AG10803 (cell line): ENCODE measurements at regions not wholly inside any gene's neighbourhood (a gene's known extent, or its start where the extent isn't known, plus 50 kb on each side); places are given as distances from the start of the nearest gene placed in this dataset.

ENCODE experiments used
- DNase-seq: peaks from one replicate; pipeline ENCODE4 v3.0.0; 2010; ENCODE audit warnings: low read depth
- H3K4me3 ChIP-seq: 2 replicates; pipeline ENCODE4 v1.5.1; 2011; ENCODE audit warnings: mild to moderate bottlenecking, low read length, control low read depth
- TF ChIP-seq, protein P1 (sequence below): conservative IDR thresholded peaks from 2 replicates; pipeline ENCODE4 v1.5.1; 2011; ENCODE audit warnings: mild to moderate bottlenecking, low read length, control low read depth, inconsistent platforms

DNA sequence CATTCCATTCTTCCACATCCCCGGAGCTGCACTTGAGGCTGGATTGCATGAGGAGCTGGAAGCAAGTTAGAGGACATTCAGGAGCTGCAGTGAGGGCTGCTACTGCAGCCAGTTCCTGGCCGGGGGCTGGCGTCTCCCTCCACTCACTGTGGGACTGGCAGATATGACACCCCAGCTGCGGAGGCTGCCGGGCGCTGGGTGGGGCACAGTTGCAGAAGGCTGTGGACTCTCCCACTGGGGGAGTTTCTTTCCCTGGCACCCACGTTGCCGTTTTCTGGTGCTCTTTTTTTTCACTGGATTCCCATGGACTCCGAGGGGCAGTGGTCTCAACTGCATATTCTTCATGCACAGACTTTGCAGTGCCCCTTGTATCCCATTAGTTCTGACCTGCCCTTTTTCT lies 351.1 kb upstream of the AJAP1 start:
- no peak for DNase-seq
- TF ChIP-seq, protein P1, sequence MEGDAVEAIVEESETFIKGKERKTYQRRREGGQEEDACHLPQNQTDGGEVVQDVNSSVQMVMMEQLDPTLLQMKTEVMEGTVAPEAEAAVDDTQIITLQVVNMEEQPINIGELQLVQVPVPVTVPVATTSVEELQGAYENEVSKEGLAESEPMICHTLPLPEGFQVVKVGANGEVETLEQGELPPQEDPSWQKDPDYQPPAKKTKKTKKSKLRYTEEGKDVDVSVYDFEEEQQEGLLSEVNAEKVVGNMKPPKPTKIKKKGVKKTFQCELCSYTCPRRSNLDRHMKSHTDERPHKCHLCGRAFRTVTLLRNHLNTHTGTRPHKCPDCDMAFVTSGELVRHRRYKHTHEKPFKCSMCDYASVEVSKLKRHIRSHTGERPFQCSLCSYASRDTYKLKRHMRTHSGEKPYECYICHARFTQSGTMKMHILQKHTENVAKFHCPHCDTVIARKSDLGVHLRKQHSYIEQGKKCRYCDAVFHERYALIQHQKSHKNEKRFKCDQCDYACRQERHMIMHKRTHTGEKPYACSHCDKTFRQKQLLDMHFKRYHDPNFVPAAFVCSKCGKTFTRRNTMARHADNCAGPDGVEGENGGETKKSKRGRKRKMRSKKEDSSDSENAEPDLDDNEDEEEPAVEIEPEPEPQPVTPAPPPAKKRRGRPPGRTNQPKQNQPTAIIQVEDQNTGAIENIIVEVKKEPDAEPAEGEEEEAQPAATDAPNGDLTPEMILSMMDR: no peak
- H3K4me3 ChIP-seq: no peak overlapping the region

DNA sequence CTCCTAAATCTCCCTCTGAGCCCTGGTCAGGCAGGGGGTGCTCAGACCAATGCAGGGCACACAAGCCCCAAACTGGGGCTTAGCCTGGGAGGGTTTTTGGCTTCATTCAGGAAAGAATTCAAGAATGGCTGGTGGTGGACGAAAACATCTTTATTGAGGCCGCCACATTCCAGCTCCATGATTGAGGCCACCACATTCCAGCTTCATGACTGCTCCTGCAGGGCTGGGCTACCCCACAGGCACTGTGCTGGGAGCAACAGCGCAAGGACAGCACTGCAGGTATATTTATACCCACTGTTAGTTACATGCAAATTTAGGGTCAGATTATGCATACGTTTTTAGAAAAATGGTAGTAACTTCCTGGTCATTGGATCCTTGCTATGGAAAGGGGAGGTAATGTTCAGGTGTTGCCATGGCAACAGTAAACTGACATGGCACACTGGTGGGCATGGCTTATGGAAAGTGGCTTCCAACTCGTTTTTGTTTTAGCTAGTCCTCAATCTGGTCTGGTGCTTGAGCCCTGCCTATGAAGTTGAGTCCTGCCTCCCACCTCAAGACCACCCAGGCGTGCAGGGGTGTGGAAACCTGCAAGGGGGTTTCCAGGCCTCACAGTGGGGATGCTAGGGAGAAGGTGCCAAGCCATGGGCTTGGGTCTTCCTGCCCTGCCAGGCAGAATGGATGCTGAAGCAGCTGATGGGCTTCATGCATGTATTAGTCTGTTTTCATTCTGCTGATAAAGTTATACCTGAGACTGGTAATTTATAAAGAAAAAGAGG lies 348.7 kb upstream of the AJAP1 start:
- no peak overlapping the region for H3K4me3 ChIP-seq
- no peak for DNase-seq
- TF ChIP-seq, protein P1: no peak

DNA sequence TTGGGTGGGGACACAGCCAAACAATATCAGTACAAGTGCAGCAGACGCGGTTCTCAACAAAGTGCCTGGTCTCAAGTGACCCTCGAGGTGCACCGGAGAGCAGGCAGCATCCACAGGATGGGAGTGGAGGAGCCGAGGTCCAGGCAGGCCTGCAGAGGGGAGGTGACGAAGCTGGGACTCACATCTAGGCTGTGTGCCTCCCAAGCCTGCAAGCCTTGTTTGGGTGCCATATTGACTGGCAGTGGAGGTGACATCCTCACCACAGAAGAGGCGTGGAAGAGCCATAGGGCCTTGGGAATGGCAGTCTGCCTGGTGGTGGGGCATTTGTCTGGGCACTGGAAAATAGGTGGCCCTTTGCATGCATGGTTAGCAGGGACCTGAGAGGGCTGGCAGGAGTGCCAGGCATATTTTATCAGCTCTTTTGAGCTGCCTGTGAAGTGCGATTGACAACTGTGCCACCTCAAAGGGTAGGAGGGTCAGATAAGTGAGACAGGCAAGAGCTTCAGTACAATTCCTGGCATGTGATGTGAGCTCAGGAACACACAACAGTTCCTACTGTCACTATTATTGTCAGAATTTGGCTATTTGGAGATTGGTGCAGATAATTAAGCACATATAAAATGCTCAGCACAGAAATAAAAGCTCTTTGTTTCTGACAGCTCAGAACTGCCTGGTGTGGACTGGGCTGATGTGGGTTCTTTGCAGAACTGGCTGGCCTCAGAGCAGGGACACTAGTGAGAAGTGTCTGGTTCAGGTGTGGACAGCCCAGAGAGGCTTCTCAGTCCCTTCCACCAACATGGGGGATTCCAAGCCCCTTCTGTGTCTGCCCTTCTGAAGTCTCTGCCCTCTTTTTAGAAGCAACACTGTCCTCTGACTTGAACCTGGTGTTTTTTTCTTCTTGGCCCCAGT lies 347.6 kb upstream of the AJAP1 start:
- no peak overlapping the region for H3K4me3 ChIP-seq
- DNase-seq: no peak
- TF ChIP-seq, protein P1: no peak

DNA sequence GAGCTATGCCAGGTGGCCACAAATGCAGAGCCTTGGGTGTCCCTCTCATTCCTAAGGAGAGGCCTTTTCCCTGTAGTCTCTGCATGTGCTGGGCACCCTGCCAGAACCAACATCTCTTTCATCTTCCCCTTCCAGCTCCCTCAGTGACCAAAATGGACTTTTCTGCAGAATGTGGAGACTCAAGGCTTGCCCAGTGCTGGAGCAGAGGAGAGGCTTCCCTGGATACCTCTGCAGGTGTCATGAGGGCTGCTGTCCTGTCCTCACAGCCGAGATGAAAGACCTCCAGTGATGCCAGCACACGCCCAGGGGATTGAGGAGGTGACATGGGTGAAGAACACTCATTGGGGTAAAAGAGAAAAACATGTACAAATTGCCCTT lies 347.0 kb upstream of the AJAP1 start:
- TF ChIP-seq, protein P1: no peak
- no peak overlapping the region for H3K4me3 ChIP-seq
- DNase-seq: no peak

DNA sequence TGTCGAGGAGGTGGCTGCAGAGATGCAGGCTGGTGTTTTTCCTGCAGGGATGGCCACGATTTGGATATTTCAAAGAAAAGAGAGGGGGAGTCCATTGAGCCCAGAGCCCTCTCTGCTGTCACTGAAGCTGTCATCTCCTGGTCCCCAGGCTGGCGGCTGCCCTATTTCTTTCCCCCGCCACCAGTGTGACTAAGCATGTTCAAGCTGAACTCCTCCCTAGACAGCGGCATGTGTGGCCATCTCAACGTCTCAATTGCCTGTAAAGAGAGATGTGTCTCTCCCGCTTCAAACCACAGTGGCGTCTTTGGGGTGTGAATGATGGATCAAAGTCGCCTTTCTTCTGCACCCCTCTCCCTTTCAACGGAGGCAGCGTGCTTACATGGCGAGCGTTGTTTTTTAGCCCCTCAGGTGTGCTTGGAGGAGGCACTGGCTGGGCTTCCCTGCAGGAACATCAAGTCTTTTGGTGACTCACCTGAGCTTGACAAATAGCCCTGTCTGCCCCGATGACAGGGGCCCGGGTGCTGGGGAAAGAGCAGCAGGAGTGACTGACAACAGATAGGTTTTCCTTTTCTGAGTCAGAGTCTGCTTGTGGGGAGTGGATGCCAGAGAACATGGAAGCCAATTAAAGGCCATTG lies 346.4 kb upstream of the AJAP1 start:
- TF ChIP-seq, protein P1: no peak
- H3K4me3 ChIP-seq: no peak overlapping the region
- no peak for DNase-seq

DNA sequence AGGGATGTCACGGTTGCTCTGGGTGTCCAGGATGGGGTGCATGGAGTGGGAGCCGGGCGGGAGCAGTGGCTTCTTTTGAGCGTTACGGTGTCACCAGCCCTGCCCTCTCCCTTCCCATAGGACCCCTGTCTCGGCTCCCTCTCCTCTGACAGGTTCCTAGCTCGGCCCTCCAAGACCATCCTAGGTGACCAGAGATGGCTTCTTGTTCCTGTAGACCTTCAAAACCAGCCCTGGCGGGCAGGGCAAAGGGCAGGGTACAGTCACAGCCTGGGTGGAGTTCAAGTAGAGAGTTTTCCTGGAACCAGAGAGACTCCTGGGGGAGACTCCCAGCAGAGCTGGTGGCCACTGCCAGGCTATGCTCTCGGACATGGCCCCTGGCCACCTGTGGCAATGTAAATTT lies 345.6 kb upstream of the AJAP1 start:
- DNase-seq: no peak
- TF ChIP-seq, protein P1: no peak
- no peak overlapping the region for H3K4me3 ChIP-seq
